ENCODE measurements at regions not wholly inside any gene's neighbourhood (a gene's known extent, or its start where the extent isn't known, plus 50 kb on each side); places are given as distances from the start of the nearest gene placed in this dataset.

- DNase-seq (ENCODE audit: low read depth), result no peak
Observed at GRCh38 chr10:83935339-83935736, 204.0 kb upstream of the GHITM start.

- DNase-seq (ENCODE audit: low read depth), result no peak
Observed at GRCh38 chr10:83935911-83936310, 203.4 kb upstream of the GHITM start.

DNA sequence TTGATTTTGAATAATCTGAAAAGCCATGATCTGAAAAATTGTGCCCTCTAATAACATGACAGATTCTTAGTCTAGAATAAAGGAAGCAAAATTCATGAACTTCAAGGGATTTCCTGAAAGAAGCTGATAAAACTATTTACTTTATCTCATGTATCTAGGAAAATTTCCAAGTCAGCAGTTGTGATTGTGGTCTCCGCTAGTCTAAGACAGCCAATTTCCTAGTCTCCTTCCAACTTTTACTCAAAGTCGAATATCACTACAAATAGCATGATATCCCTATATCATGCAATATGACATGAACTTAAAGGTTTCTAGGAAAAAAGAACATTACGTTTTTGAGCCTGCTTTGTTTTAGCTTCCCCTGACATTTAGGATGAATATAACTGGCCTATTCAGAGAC is 202.1 kb upstream of the GHITM start:
- DNase-seq (ENCODE audit: low read depth), result no peak

DNA sequence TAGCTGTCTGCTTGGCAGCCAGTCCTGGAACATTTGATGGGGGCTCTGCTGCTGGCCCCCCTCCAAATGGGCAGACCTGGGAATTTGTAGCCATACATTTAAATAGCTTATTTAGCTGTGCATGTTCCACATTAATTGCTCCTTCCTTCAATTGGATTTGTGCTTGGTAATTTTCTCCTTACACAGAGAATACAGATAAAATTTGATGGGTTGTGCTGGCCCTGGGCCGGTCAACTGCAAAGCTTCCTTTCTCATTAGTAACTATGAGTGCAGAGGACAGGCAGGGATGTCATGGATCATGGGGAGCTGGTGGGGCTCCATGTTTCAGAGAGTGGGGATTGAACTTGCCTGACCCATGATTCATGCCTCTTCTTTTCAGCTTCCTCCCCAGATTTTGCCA is 201.5 kb upstream of the GHITM start:
- no peak for DNase-seq (ENCODE audit: low read depth)

- DNase-seq (ENCODE audit: low read depth), result no peak
Observed at GRCh38 chr10:83941189-83941588, 198.1 kb upstream of the GHITM start.

DNA sequence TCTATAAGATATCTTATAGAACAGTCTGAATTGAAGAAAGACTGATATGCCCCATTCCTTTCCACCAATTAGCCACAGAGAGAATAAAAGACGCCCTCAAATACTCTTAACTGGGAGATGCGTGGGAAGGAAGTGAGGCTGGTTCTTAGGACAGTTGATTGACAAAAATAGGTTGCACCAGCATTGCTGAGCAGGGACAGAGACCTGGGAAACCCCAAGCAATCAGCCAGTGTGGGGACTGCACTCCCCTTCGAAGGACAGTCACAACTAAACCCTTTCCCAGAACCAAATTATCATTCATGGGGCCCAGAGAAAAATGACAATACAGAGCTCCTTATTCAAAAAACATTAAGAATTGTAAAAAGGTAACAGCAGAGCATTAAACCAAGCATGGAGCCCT is 196.9 kb upstream of the GHITM start:
- DNase-seq (ENCODE audit: low read depth), result no peak

DNA sequence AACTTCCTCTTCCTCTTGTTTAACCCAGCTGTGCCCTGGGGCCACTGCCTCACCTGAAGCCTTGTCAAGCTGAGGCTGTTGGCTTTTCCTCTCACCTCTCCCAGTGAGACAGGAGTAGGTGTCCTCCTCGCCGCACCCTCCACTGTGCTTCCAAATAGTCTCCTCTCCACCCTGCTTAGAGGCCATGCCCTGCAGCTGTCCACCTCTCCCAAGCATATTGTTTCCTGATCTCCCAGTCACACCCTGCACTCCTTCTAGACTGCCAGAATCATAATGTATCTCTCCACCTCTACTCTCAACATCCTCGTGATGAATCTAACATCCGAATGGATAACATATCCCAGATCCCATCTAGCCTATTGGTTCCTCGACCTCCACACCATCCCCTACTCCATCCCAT is 196.3 kb upstream of the GHITM start:
- no peak for DNase-seq (ENCODE audit: low read depth)

DNA sequence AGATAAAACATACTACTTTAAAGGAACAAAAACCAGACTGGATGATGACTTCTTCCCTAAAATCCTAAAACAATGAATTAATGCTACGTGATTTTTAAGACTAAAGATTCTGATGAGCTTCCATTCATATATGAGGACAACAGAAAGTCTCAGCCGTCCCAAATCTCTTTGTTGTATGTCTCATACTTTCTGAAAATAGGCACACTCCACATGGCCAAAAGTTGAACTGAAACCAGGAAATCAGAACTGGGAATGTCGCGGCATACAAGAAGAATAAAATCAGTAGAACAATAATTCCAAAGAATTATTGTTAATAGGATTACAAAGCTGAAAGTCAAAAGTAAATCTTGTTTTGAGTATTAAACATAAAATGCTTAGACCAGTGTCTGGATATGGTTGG is 195.4 kb upstream of the GHITM start:
- no peak for DNase-seq (ENCODE audit: low read depth)

GRCh38 chr10:83945982-83946718 is 193.2 kb upstream of the GHITM start:
- DNase-seq (ENCODE audit: low read depth), result no peak

GRCh38 chr10:83952314-83952713 is 187.0 kb upstream of the GHITM start:
- no peak for DNase-seq (ENCODE audit: low read depth)

GRCh38 chr10:83953589-83953988 is 185.7 kb upstream of the GHITM start:
- DNase-seq (ENCODE audit: low read depth), result no peak

DNA sequence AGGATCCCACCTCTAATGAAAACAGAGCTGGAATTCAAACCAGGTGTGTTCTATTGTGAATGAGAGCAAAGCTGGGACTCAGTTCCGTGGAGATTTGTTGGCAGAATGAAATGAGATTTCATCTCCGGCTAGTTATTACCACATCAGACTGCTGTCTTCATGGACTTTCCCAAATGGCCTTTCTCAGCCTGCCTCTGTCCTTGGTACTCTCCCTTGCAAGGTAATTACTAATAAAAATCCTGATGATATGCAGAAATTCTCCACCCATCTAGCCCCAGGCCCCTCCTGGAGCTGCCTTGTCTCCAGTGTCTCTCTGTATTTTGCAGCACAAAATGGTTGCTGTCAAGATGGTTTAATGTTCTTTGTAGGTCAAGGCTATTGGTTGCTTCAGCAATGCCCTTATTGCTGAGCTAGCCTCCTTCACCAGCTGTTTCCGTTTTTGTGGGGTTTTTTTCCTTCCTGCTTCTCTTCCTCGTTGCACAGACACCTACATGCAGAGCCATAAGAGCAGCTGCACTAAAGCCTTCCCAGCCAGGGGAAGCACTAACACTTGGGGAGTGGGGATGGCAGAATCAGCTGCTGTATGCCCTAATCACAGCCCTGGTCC is 185.0 kb upstream of the GHITM start:
- DNase-seq (ENCODE audit: low read depth), result no peak

DNA sequence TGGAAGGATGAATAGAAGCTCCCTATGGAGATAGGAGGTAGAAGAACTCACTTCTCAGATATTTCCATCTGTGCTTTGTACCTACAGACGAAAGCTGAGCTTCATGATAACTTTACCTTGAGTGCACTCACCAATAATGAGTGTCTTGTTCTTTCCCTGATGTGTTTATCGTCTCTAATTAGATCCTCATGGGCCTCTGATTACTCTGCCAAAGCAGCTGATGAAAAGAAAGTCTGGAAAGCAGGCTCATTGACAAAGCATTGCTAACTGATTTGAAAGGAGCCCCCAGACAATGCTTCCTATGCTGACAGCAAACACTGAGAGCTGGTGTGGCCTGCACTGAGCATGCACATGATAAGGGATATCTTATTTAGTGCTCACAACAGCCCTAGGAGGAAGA is 183.9 kb upstream of the GHITM start:
- no peak for DNase-seq (ENCODE audit: low read depth)

- no peak for DNase-seq (ENCODE audit: low read depth)
Observed at GRCh38 chr10:83957168-83957947, 182.0 kb upstream of the GHITM start.

DNA sequence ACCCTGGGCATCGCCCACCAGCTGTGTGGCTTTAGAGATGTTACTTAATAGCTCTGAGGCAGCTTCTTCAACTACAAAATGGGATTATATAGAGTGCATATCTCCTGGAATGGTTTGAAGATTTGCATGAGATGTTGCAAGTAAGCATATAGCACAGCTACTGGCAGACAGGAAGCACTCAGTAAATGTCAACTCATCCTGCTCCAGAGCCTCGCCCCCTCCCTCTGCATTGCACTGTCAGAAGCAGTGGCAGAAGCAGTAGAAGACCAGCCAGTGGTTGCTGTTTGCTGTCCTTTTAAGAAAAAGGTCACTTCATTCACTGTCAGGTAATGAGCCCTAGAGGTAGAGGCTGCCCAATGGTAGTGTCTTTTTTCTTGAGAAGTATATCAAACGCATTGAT is 180.0 kb upstream of the GHITM start:
- DNase-seq (ENCODE audit: low read depth), result no peak

- no peak for DNase-seq (ENCODE audit: low read depth)
Observed at GRCh38 chr10:83960125-83960524, 179.2 kb upstream of the GHITM start.

- DNase-seq (ENCODE audit: low read depth), result no peak
Observed at GRCh38 chr10:83961620-83962019, 177.7 kb upstream of the GHITM start.

- no peak for DNase-seq (ENCODE audit: low read depth)
Observed at GRCh38 chr10:83963446-83963845, 175.9 kb upstream of the GHITM start.

DNA sequence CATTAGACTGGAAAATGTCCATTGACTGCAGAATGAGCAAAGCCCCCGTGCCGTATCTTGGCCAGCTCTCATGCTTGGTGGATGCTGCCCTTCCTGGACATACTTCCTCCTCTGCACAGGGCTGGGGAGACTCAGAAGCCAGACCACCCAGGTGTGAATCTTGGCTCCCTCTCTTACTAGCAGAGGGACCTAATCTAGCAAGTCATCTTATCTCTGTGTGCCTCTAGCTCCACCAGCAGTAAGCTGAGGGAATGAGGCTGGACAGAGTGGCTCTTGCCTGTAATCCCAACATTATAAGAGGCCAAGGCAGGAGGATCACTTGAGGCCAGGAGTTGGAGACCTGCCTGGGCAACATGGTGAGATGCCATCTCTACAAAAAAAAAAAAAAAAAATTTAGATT is 173.8 kb upstream of the GHITM start:
- no peak for DNase-seq (ENCODE audit: low read depth)

GRCh38 chr10:83968052-83968451 is 171.3 kb upstream of the GHITM start:
- DNase-seq (ENCODE audit: low read depth), result no peak

GRCh38 chr10:83978681-83979383 is 160.5 kb upstream of the GHITM start:
- no peak for DNase-seq (ENCODE audit: low read depth)

- DNase-seq (ENCODE audit: low read depth), result no peak
Observed at GRCh38 chr10:83982812-83983211, 156.5 kb upstream of the GHITM start.

Measured in M059J (cell line).